HG03108 (cell line): ENCODE measurements at regions not wholly inside any gene's neighbourhood (a gene's known extent, or its start where the extent isn't known, plus 50 kb on each side); places are given as distances from the start of the nearest gene placed in this dataset.
A peak's percentile ranks its signal among the peaks of the same experiment; 100 is the strongest.
"Not testable (repeated sequence)": the region's sequence is repeated elsewhere in the genome, so short reads cannot be mapped to it uniquely, and the experiment has no call there.

ENCODE experiments used
- ATAC-seq: cut with Tn5 transposase; IDR thresholded peaks from one replicate; pipeline ENCODE4 v1.9.1; 2021; ENCODE audit warnings: moderate library complexity; ENCODE audit not compliant: unreplicated experiment

DNA sequence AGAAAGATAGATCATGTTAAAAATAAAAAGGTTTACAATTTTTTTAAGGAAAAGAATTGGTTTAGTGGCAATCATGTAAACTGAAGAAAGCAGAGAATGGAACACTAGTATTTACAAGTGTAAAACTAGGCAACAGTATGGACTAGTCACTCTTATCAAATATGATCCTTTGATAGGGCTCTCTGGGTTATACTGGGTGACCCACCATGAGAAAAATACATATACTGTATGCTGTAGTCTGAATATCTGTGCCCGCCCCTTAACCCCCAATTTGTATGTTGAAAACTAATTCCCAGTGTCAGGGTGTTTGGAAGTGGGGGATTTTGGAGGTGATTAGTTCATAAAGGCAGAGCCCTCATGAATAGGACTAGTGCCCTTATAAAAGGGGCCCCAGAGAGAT lies 236.8 kb upstream of the TARS1 start:
- ATAC-seq = no peak

DNA sequence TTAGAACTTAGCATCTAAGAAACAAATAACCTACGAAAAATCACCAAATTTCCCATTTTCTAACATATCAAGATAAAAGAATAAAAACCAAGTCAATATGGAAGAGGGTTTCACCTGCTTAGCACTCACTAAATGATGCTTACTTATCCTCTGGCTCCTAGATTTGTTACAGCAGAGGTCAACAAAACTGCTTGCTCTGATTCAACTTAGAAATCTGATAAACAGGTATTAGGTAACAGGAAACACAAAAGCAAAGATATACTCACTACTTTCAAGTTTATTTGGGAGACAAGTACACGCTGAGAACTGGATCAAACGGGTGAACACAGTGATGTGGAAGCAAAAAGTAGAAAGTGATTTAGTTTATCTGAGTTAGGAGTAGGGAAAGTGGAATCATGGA lies 235.7 kb upstream of the TARS1 start:
- ATAC-seq = no peak

DNA sequence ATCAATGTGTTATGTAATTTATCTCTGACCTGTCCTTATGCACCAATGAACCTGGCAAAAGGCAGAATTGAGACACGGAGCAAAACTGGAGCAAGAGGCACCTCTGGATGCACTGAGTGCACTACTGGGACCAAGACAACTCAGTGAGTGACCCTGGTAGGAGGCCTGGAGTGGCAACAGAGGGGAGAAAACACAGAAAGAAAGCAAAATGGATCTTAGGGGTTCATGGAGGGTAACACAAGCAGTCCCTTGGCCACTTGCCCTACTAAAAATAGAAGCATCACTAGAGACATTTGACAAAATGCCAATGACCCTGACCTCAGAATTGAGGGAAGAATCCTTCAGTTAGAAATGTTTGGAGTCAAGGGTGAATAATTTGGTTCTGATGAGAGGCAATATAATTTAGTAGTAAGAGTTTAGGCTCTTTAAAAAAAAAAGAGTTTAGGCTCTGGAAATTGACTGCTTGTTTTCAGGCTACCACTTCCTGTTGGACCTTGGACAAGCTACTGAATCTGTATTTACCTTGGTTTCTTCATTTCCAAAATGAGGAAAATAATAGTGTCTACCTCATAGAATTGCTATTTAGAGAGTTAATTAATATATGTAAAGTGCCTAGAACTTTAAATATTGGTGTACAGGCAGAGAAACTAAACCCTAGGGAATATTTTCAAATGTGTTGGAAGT lies 234.9 kb upstream of the TARS1 start:
- ATAC-seq = no peak

DNA sequence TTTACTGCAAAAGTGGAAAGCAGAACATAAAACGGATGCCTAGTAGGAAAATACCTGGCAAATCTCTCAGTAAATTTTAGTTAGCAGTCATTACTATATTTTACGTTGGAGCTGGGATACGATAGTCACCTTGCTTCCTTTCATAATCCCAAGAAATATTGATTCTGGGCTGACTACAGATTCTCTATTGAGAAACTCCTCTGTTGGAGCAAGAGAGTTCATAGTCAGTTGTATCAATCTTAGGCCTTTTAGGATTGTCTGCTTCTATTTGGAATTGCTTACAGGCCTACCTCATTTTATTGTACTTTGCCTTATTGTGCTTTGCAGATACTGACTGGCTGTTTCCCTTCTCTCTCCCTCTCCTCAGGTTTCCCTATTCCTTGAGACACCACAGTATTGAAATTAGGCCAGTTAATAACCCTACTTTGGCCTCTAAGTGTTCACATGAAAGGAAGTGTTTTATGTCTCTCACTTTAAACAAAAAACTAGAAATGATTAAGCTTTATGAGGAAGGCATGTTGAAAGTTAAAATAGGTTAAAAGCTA lies 233.7 kb upstream of the TARS1 start:
- ATAC-seq = no peak

DNA sequence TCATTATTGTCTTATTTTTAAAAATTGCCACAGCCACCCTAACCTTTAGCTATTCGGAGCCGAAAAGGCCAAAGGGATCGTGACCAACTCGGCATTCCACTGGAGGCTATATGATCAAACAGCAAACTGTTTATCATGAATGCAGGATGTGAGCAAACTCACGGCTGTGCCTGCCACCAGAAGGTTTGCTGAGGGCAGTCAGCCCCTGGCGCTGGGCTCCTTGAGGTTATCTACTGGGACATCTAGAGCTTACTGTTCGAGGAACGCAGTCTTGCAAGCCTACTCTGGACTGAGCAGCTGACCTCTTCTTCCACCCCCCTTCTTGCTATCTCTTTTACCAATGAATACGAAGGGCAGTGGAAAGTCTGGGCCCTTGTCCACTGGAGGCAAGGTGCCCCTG lies 231.5 kb upstream of the TARS1 start:
- no peak for ATAC-seq

DNA sequence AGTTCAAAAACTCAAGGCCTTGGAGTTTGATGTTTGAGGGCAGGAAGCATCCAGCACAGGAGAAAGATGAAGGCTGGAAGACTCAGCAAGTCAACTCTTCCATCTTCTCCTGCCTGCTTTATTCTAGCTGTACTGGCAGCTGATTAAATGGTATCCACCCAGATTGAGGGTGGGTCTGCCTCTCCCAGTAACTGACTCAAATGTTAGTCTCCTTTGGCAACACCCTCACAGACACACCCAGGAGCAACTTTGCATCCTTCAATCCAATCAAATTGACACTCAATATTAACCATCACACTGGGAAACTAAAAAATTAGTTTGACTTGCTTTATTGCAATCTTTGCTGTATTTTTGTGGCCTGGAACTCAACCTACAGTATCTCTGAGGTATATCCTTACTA lies 230.5 kb upstream of the TARS1 start:
- ATAC-seq = not testable (repeated sequence)

DNA sequence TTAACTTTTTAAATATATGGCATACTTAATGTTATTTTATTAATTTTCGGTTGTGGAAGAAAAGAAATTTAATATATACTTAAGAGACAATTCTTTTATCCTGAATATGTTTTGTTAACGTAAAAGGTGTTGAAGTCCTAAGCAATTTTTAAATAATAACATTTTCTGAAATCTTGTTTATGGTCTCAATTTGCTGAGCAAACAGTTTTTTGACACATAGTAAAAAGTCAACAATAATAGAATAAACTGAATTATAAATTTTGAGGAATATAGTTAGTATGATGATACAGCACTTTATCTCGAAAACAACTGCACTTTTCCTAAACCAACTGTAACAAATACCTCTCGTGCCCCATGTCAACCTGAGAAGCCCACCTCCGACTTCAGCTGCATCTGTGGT lies 229.8 kb upstream of the TARS1 start:
- no peak for ATAC-seq

DNA sequence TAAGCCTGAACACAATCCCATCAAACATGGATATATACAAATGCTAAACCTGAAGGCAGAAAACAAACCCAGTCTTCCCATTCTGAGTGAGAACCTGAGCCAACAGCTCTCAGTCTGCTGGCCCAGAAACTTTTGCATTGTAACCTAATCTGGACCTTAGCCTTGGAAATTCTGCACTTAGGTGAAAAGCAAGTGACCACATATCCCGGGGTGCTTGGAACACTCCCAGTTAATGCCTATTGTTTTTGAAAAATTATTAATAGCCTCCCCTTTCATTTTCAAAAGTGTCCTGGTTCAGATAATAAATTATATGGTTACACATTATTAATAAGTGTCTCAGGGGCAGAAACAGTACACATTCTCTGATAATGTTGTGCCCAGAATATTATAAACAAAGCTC lies 228.3 kb upstream of the TARS1 start:
- no peak for ATAC-seq

DNA sequence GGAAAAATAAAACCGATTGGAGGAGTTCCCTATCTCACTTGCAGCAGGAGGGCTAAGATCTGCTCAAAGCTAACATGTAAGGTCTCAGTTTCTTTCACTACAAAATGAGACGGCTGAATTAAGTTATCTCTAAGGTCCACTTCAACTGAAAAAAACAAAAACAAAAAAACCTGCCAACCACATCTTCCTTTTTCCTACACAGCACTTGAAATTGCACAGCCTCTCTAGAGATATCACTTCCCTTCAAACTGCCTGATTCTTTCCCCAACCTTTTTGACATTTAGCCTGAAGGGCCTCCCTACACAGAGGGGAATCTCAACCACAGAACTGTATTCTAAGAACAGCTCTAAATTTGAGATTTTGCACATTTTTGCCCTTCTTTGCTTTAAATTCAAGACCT lies 227.9 kb upstream of the TARS1 start:
- no peak for ATAC-seq

DNA sequence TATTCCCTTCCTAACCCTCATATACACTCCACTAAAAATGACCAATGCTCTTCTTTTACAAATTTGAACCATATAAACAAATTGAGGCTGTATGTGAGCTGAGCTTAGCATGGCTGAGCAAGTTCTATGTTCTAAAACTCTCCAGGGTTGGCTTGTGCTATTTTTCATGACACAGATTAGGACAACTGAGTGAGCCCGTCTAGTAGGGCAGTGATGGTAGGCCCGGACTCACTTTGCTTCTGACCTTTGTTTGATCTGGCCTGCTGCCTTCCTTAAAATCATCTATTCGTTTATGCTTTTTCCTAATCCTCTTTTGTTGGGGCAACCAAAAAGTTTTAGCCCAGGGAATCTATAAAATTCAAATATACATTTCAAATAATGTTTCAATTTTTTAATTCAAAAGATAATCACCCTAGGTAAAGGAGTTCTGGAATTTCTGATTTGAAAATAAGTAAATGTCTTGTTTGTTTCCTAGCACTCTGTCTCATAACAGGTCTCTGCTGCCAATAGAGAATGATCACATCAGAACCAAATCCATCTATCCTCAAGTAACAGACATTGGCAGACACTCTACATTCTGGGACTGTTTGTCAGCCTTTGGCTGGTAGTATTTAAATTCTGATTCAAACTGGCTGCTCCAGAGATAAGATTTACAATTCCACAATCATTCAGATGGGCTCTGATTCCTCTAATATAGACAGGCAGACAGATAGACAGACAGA lies 217.0 kb upstream of the TARS1 start:
- ATAC-seq = no peak

DNA sequence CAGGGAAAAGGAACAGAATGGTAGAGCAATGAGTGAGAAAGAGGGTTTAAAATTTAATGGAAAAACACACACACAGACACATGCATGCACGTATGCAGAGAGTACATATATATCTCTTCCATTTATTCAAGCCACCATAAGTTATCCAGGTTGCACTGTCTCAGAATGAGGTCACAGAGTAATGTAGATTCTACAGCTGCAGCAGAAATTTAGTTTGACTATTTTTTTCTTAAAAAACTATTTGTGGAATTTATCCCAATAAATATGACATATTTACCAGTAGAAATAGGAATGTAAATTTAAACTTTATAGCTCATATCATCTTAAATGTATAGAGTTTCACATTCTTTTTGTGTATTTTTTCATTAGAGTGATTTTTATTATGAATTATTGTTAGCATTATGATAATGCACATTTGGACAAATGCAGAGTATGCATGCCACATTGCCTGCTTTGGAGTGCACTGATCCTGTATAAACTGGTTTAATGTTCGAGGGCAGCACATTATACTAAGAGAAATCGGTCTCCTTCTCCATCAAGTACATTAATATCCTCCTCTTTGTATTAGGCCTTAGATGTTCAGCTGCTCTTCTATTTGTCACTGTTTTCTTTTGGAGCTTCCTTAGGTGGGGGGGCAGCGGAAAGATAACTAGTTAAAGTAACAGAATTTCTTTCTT lies 216.3 kb upstream of the TARS1 start:
- ATAC-seq = no peak

DNA sequence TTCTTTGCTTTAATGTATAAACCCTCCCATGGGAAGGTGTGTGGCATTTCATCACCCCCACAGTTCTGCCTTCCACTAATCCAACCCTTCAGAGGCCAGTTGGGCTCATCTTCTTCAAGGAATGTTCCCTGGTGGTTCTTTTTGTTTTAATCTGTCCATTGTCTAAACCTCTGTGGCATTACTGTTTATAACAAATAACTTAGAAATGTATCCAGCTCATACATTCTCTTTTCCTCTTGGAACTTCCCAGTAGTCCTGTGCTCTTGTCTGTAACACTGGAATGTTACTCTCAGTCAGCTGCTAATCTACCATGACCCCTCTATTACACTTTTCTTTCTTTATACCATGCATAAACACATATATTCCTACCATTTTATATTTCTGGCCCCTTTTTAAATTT lies 213.5 kb upstream of the TARS1 start:
- no peak for ATAC-seq

DNA sequence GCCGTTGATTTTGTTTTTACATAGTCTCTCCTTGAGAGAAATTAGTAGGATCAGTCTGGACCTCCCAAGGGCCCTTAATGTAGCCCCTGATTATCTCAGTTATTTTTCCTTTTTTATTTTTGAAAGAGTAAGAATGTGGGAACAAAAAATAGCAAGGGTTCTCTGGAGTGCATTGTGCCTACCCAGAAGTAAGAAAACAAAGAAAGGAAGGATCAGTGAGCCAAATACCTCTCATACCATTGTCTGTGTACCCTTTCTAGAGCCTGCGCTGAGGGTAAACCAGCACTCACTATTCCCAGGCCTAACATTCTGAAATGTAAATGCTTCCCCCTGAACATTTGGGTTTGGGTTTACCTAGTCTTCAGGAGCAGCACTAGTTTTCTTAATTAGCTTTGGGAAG lies 213.0 kb upstream of the TARS1 start:
- no peak for ATAC-seq

DNA sequence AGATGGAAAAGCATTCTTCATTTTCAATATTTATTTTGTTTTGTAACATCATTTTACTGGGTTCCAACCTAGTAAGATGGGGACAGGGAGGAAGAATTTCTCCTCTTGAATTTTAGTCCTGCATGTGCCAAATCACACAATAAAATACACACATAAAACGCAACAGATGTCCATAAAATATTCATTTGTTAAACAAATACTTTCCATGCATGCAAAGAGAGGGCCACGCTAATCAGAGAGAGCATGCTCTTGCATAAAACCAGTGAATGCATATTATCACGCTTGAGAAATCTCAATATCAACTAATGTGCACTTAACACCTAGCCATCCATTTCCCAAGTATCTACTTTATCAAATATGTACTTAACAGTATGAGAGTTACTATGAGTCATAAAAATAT lies 212.6 kb upstream of the TARS1 start:
- ATAC-seq = no peak

DNA sequence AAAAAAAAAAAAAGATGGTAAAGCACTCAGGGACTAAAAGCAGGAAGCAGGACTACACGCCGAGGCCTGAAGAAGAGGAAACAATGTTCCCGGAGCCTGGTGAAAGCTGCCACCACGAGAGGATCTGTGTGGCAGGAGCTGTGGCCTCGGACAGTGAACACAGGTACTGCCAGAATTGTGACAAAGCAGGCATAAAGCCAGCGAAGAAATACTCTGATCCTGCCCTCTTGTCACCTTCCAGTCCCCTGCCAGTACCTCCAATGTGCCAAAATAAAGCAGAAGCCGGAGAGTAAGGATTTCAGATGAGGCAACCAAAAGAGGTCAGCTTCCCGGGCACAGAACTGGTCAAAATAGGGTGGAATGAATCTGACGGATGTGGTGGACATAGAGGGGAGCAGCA lies 211.5 kb upstream of the TARS1 start:
- no peak for ATAC-seq

DNA sequence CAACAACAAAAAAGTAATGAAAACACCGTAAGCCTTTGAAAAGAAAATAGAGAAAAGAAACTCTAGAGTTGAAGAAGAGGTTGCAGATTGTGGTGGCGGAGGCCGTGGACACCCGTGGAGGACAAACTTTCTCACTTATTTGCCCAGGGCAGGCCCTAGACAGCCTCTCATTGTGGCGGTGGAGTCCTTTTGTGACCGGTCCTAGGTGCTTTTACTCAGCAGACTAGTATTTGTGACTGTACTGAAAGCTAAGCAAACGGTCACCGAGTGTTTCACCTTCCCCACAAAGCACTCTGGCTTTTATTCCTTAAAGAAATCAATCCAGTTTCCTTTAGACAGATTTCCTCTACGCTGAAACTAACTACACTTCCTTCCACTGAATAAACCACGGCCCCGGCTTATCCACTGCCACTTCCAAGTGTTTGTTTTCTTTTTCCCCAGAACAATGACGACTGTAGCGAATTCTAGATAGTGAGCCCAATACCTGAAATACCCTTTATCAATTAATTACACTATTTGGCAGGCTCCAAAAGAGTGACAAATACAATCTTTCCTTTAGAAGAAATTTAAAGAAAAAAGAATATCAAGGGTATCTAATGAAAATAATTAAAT lies 210.2 kb upstream of the TARS1 start:
- no peak for ATAC-seq

DNA sequence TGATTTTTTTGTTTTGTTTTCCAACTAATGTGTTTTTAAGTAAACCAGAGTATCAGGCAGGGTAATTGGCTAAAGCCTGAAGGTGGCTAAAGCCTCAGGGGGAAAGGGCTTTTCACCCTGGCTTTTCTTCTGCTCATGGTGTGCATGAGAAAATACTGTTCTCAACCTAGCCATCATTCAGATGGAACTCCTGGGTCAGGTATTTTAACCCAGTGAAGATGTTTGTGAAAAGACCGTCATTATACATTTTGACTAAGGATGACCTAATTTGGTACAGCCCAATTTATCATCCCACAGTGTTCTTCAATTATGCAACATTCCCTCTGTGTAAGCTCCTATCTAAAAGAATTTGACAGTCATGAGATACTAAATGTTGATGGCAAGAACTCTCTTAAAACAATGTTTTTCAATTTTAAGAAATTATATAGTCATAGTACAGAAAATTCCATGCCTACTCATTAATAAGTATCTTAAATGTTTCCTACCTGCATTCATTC lies 209.5 kb upstream of the TARS1 start:
- no peak for ATAC-seq

DNA sequence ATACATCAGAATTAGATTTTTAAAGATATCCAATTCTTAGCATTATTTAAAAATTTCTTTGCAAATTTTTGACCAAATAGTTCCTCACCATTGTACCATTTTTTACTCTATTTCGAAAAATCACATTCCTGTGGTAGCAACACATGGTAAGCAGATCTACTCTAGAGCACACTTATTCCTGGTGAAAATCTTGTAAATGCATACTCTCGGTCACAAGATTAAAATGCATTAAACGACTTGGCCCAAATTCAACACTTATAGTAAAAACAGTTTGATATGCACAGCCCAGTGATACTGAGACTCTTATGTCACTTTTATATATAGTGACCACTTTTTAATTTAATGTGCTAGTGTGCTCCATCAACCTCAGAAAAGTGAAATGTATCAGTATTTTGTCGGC lies 208.8 kb upstream of the TARS1 start:
- no peak for ATAC-seq

DNA sequence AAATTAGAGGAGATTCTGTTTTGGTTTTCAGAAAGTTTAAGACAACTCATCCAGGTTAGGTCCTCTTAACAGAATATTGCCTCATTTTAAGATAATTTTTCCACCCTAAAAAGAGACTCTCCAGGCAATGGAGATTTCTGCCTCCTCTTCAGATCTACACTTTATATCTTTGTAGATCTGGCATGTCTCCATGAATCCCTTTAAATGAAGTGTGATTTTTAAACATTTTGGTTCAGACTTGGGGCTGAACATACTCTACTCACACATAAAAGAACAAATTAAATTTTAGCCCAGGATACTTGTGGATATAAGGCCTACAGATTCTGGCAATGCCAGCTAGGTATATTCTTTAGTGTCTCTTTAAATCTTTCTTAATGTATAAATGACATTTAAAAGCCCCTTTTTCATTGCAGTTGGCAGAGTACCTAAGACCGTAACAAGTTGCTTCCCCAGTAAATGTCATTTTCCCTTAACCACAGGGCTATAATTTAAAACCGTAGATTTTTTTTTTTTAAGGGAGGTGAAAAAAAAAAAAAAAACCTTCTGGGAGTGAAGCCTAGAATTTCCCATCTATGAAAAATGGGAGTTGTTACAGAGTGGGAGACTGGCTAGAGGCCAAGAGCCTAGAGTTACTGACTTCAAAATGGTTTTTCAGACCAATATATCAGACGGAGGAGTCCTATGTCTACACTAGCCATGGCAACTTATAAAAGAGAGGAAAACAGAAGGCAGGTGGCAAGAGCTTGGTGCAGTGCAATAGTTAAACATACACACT lies 207.8 kb upstream of the TARS1 start:
- ATAC-seq = no peak

DNA sequence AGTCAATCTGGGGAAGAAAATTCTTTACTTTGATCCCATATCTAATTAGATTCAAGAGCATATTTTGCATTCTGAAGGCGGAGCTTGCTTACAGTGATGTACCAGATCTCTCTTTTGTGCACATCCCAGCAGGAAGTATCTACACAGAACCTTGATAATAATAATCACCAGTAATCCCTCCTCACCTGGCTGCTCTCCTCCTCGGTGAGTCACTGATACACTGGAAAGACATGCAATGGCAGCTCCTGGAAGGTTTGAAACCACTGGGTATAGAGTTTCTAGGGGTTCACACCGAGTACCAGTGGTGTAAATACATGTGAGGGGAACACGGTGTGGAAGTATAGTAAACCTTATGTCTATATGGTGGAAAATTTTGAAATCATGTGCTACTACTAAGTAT lies 205.5 kb upstream of the TARS1 start:
- ATAC-seq = no peak

DNA sequence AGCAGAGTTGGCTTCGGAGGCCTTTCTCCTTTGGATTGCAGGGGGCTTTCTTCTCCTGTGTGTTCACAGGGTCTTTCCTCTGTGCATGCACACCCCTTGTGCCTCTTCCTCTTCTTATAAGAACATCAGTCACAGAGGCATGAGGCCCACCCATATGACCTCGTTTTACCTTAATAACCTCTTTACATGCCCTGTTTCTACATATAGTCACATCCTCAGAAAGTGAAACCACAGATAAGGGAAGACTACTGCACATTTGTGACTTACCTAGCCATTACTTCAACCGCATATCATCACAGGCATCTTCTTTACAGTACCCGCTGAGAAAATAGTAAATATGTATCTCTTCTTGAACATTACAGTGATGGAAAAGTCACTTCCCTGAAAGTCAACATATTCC lies 204.9 kb upstream of the TARS1 start:
- peak; percentile 56 for ATAC-seq
